Retinal pigment epithelial cell (primary cell): ENCODE measurements at regions not wholly inside any gene's neighbourhood (a gene's known extent, or its start where the extent isn't known, plus 50 kb on each side); places are given as distances from the start of the nearest gene placed in this dataset.

Experiments used
- DNase-seq: peaks from one replicate; pipeline ENCODE4 v3.0.0-alpha.2; 2010; ENCODE audit warnings: low read depth
- H3K4me3 ChIP-seq: 2 replicates; pipeline ENCODE4 v1.5.1; 2011; ENCODE audit warnings: mild to moderate bottlenecking, low read length, control low read depth, moderate library complexity
- TF ChIP-seq, protein P1 (sequence below): conservative IDR thresholded peaks from 2 replicates; pipeline ENCODE4 v1.5.1; 2011; ENCODE audit warnings: low read depth, low read length, control low read depth, inconsistent platforms

GRCh38 chr10:28077889-28078288 is 79.0 kb upstream of the ODAD2 start:
- H3K4me3 ChIP-seq = no peak overlapping the region
- TF ChIP-seq, protein P1, sequence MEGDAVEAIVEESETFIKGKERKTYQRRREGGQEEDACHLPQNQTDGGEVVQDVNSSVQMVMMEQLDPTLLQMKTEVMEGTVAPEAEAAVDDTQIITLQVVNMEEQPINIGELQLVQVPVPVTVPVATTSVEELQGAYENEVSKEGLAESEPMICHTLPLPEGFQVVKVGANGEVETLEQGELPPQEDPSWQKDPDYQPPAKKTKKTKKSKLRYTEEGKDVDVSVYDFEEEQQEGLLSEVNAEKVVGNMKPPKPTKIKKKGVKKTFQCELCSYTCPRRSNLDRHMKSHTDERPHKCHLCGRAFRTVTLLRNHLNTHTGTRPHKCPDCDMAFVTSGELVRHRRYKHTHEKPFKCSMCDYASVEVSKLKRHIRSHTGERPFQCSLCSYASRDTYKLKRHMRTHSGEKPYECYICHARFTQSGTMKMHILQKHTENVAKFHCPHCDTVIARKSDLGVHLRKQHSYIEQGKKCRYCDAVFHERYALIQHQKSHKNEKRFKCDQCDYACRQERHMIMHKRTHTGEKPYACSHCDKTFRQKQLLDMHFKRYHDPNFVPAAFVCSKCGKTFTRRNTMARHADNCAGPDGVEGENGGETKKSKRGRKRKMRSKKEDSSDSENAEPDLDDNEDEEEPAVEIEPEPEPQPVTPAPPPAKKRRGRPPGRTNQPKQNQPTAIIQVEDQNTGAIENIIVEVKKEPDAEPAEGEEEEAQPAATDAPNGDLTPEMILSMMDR = no peak
- no peak for DNase-seq

DNA sequence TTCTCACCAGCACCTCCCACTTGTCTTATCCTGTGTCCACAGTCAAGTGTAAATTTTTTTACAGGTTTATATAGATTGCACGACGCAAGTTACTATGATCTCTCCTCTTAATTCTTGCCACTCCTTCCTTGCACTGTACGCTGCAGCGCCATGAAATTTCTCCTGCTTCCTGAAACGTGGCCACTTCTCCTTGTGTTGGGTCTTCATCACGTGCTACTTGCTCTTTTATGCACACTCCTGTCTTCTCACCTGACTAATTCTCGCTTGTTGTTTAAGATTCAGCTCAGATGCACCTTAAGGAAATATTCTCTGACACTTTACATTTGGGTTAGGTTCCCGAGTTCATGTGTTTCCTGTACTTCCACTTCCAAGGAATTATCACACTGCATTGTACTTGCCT is 76.5 kb upstream of the ODAD2 start:
- DNase-seq = no peak
- TF ChIP-seq, protein P1 = no peak
- no peak overlapping the region for H3K4me3 ChIP-seq

DNA sequence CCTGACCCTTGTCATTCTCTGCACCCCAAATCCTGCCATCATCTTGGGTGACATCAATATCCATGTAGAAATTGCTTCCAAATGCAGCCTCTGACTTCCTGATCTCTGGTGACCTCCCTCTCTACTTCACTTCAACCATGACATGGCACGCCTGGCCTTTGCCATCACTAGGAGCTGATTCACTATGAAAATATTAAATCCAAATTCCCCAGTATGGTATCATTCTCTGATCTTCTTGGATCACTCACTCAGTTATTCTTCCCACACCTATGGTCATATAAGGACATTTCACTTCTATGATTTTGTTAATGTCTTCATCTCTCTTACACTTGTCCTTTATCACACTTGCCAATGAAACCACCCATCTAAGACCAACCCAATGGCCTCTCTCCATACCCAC is 73.7 kb upstream of the ODAD2 start:
- TF ChIP-seq, protein P1 = no peak
- no peak for DNase-seq
- no peak overlapping the region for H3K4me3 ChIP-seq

DNA sequence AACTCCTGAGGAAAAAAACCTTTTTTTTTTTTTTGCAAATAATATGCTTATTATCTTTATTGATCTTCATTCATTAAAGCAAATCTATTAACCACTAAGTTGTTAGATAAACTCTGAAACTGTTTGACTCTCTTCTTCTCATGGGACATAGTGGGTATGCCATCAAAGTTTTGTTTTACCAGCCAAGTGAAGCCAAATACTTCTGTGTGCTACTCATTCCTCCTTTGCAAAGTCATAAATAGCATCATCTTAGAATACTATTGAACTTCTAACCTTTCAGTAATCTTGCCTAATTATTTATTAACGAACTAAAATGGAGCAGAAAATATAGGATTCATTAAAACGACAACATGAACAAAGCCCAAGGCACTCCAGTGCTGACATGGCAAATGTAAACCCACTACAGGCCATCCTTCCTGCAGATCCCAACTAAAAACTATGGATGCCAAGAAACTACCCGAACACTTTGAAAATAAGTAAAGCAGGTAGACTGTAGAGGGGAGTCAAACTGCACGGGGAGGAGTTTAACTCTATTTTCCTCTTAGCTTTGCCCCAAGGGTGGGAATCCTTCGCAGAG is 61.2 kb upstream of the ODAD2 start:
- no peak overlapping the region for H3K4me3 ChIP-seq
- TF ChIP-seq, protein P1 = no peak
- no peak for DNase-seq

DNA sequence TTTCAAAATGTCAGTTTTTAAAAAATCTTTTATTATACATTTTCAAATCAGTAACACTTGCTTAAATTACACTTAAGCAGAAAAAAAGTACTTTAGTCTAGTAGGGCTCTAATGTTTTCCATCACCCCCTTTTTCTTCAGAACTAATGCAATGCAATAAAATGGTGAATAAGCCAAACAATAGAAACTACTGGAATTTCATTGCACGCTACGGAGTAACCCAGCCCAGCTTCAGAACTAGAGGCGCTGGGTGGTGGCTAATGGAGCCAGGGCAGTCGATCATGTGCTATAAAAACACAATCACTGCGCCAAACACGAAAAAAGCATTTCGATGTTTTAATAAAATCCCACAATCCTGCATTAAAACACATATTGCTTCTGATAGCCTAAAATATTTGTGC is 59.9 kb upstream of the ODAD2 start:
- no peak for DNase-seq
- H3K4me3 ChIP-seq = no peak overlapping the region
- TF ChIP-seq, protein P1 = no peak

GRCh38 chr10:28054228-28054860 is 55.5 kb upstream of the ODAD2 start:
- peak; percentile 79 for DNase-seq
- TF ChIP-seq, protein P1 = no peak
- no peak overlapping the region for H3K4me3 ChIP-seq

- no peak for DNase-seq
- H3K4me3 ChIP-seq = no peak overlapping the region
- TF ChIP-seq, protein P1 = no peak
These were observed 50.4 kb upstream of the ODAD2 start for GRCh38 chr10:28049286-28049685.
